H9 (cell line): ENCODE measurements at regions not wholly inside any gene's neighbourhood (a gene's known extent, or its start where the extent isn't known, plus 50 kb on each side); places are given as distances from the start of the nearest gene placed in this dataset.

Experiments
- DNase-seq: peaks from one replicate; pipeline ENCODE4 v3.0.0-alpha.2; 2017
- H2AFZ ChIP-seq: one replicate; pipeline ENCODE4 v1.6.1; 2013; ENCODE audit warnings: mild to moderate bottlenecking, low read length, control low read depth, moderate library complexity
- H2AK5ac ChIP-seq: 2 replicates; pipeline ENCODE4 v1.6.1; 2013; ENCODE audit warnings: low read length, control low read depth, mixed read lengths; ENCODE audit not compliant: insufficient read length
- H2BK120ac ChIP-seq: one replicate; pipeline ENCODE4 v1.6.1; 2013; ENCODE audit warnings: low read depth, mild to moderate bottlenecking, low read length, control low read depth, inconsistent platforms; ENCODE audit not compliant: poor library complexity, severe bottlenecking
- H2BK12ac ChIP-seq: 2 replicates; pipeline ENCODE4 v1.6.1; 2013; ENCODE audit warnings: low read length, control low read depth, mixed read lengths, low read depth; ENCODE audit not compliant: insufficient read length
- H2BK15ac ChIP-seq: 2 replicates; pipeline ENCODE4 v1.6.1; 2013; ENCODE audit warnings: low read depth, low read length, control low read depth
- H2BK20ac ChIP-seq: one replicate; pipeline ENCODE4 v1.6.1; 2013; ENCODE audit warnings: low read depth, mild to moderate bottlenecking, low read length, control low read depth, inconsistent platforms; ENCODE audit not compliant: poor library complexity, severe bottlenecking
- H2BK5ac ChIP-seq: 2 replicates; pipeline ENCODE4 v1.6.1; 2013; ENCODE audit warnings: low read length, control low read depth, mixed read lengths; ENCODE audit not compliant: insufficient read length
- H3K14ac ChIP-seq: 2 replicates; pipeline ENCODE4 v1.6.1; 2013; ENCODE audit warnings: low read length, control low read depth; ENCODE audit not compliant: insufficient read depth
- H3K18ac ChIP-seq: 2 replicates; pipeline ENCODE4 v1.6.1; 2013; ENCODE audit warnings: low read depth, mild to moderate bottlenecking, mixed read lengths, low read length, control low read depth; ENCODE audit not compliant: insufficient read length
- H3K23ac ChIP-seq: 2 replicates; pipeline ENCODE4 v1.6.1; 2013; ENCODE audit warnings: low read length, control low read depth, mixed read lengths, low read depth; ENCODE audit not compliant: insufficient read length
- H3K23me2 ChIP-seq: 2 replicates; pipeline ENCODE4 v1.6.1; 2013; ENCODE audit warnings: low read depth, mild to moderate bottlenecking, mixed read lengths, low read length, control low read depth; ENCODE audit not compliant: insufficient read length, poor library complexity, severe bottlenecking
- H3K27ac ChIP-seq: 2 replicates; pipeline ENCODE4 v1.5.1; 2013; ENCODE audit warnings: low read length, control low read depth, mixed read lengths, low read depth; ENCODE audit not compliant: insufficient read length
- H3K27me3 ChIP-seq: 2 replicates; pipeline ENCODE4 v1.6.1; 2013; ENCODE audit warnings: low read length, control low read depth, inconsistent platforms; ENCODE audit not compliant: insufficient read depth
- H3K4ac ChIP-seq: 2 replicates; pipeline ENCODE4 v1.6.1; 2013; ENCODE audit warnings: low read depth, mild to moderate bottlenecking, control low read depth, inconsistent platforms, low read length, moderate library complexity
- H3K4me1 ChIP-seq: 2 replicates; pipeline ENCODE4 v1.6.1; 2013; ENCODE audit warnings: low read length, control low read depth, inconsistent platforms; ENCODE audit not compliant: insufficient read depth
- H3K4me2 ChIP-seq: 2 replicates; pipeline ENCODE4 v1.6.1; 2013; ENCODE audit warnings: low read length, control low read depth, mixed read lengths; ENCODE audit not compliant: insufficient read length, insufficient read depth
- H3K56ac ChIP-seq: 2 replicates; pipeline ENCODE4 v1.6.1; 2013; ENCODE audit warnings: low read depth, mild to moderate bottlenecking, mixed read lengths, low read length, control low read depth; ENCODE audit not compliant: insufficient read length
- H3K79me1 ChIP-seq: 2 replicates; pipeline ENCODE4 v1.6.1; 2013; ENCODE audit warnings: low read depth, mild to moderate bottlenecking, moderate library complexity, low read length, control low read depth, inconsistent platforms; ENCODE audit not compliant: insufficient read depth, poor library complexity, severe bottlenecking
- H3K79me2 ChIP-seq: 2 replicates; pipeline ENCODE4 v1.6.1; 2013; ENCODE audit warnings: low read length, control low read depth, inconsistent platforms; ENCODE audit not compliant: insufficient read depth
- H3K9ac ChIP-seq: 2 replicates; pipeline ENCODE4 v1.6.1; 2013; ENCODE audit warnings: low read length, control low read depth, mixed read lengths; ENCODE audit not compliant: insufficient read length; ENCODE audit errors: extremely low read depth
- H3K9me3 ChIP-seq: one replicate; pipeline ENCODE4 v1.6.1; 2013; ENCODE audit warnings: low read depth, low read length, inconsistent platforms; ENCODE audit not compliant: control insufficient read depth
- H3T11ph ChIP-seq: one replicate; pipeline ENCODE4 v1.6.1; 2013; ENCODE audit warnings: mild to moderate bottlenecking, low read length, control low read depth, inconsistent platforms
- H4K20me1 ChIP-seq: one replicate; pipeline ENCODE4 v1.6.1; 2013; ENCODE audit not compliant: control insufficient read depth, insufficient read length, insufficient read depth
- H4K5ac ChIP-seq: 2 replicates; pipeline ENCODE4 v1.6.1; 2013; ENCODE audit warnings: low read depth, mild to moderate bottlenecking, mixed read lengths, low read length, control low read depth; ENCODE audit not compliant: insufficient read length
- H4K8ac ChIP-seq: replicated peaks from 2 replicates; pipeline ENCODE4 v1.6.1; 2013; ENCODE audit warnings: low read length, control low read depth, mixed read lengths, low read depth; ENCODE audit not compliant: insufficient read length
- H4K91ac ChIP-seq: 2 replicates; pipeline ENCODE4 v1.6.1; 2013; ENCODE audit warnings: low read depth, mild to moderate bottlenecking, moderate library complexity, mixed read lengths, low read length, control low read depth; ENCODE audit not compliant: insufficient read length
- H3K27ac Mint-ChIP-seq, 3 experiments: 2 replicates in 2 of 3; 3 replicates in 1 of 3; pipeline ENCODE4 v1.8.0; 2020 to 2021; ENCODE audit warnings: mixed read lengths in 3 of 3, mild to moderate bottlenecking in 1 of 3, moderate library complexity in 1 of 3
- H3K27me3 Mint-ChIP-seq: 2 replicates; pipeline ENCODE4 v1.8.0; 2021; ENCODE audit warnings: low read depth, mild to moderate bottlenecking, moderate library complexity, mixed read lengths
- H3K36me3 Mint-ChIP-seq, 3 experiments: 2 replicates in 2 of 3; 3 replicates in 1 of 3; pipeline ENCODE4 v1.8.0; 2020 to 2021; ENCODE audit warnings: low read depth in 3 of 3, mixed read lengths in 3 of 3; ENCODE audit not compliant: insufficient read depth in 1 of 3
- H3K4me1 Mint-ChIP-seq, 2 experiments: 2 replicates each; pipeline ENCODE4 v1.8.0; 2020; ENCODE audit warnings: mixed read lengths in 2 of 2
- H3K4me3 Mint-ChIP-seq, 2 experiments: 2 replicates in 1 of 2; 3 replicates in 1 of 2; pipeline ENCODE4 v1.8.0; 2020 to 2021; ENCODE audit warnings: mild to moderate bottlenecking in 2 of 2, mixed read lengths in 2 of 2, moderate library complexity in 1 of 2
- H3K9me3 Mint-ChIP-seq, 2 experiments: 2 replicates in 1 of 2; 3 replicates in 1 of 2; pipeline ENCODE4 v1.8.0; 2020; ENCODE audit warnings: mild to moderate bottlenecking in 2 of 2, mixed read lengths in 2 of 2, moderate library complexity in 1 of 2
- WGBS: extraction: QIAGEN DNeasy Blood & Tissue Kit; methylation state at CpG from one replicate; pipeline ENCODE4 v1.1.7; 2013; ENCODE audit warnings: missing lambda C conversion rate, low lambda C conversion rate, mixed read lengths; ENCODE audit not compliant: insufficient read length; ENCODE audit errors: extremely low coverage; 5-methylcytosine and 5-hydroxymethylcytosine counted together
- TF ChIP-seq, protein P1 (sequence below): fragments of 200-600 bp; sonication (generic); conservative IDR thresholded peaks from 3 replicates; pipeline ENCODE4 v1.8.0; 2021; ENCODE audit warnings: antibody characterized with exemption, mild to moderate bottlenecking

DNA sequence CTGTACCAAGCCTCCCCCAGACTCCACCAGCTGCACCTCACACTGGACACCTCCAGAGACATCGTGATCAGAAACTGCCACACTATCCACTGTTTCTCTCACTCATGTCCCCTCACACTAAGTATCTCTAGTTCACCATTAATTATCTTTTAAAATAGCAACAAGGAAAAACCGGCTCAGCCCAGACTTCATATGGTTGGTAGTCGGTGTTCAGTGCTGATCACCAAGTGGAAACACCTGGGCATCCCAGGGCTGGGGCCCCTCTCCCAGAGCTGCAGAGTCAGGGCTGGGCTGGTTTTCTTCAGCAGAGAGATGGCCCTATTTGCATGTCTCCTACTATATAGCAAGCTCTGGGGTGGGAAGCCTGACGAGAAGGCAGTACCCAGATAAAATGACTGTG, 1140.0 kb downstream of the TMEM121 start:
- WGBS = no CpG with 5 or more reads among the region's 4 CpGs
- Mint-ChIP-seq H3K36me3 (peaks cover 16 to 24% (median 19%) of the 10 kb centered on the region in 3 experiments), H3K9me3 (peaks cover 83 to 92% of the 10 kb centered on the region in 2 experiments)

More for the DNA sequence above, 1140.0 kb downstream of the TMEM121 start:
- H3K27me3 Mint-ChIP-seq = no peaks in the 10 kb centered on the region
- Histone ChIP-seq H3K14ac (no peak overlapping the region), H3K9ac (no peak overlapping the region), H3K27me3 (peaks cover 2% of the 10 kb centered on the region; the same call in 1 of the 2 replicates), H3K4ac (no peak overlapping the region), H3K56ac (no peak overlapping the region), H4K20me1 (no peaks in the 10 kb centered on the region), H2BK12ac (no peak overlapping the region), H3K27ac (no peak overlapping the region), H4K8ac (no peak overlapping the region), H3K79me1 (no peaks in the 10 kb centered on the region), H4K5ac (no peak overlapping the region), H3T11ph (no peak overlapping the region), H3K23me2 (no peaks in the 10 kb centered on the region), H2BK5ac (no peak overlapping the region), H2AFZ (no peak overlapping the region), H3K23ac (no peak overlapping the region), H2BK120ac (no peak overlapping the region), H2BK20ac (no peak overlapping the region), H2AK5ac (no peak overlapping the region), H3K9me3 (peaks cover 91% of the 10 kb centered on the region), H2BK15ac (no peak overlapping the region), H4K91ac (no peak overlapping the region), H3K4me1 (no peaks in the 10 kb centered on the region), H3K18ac (no peak overlapping the region), H3K4me2 (no peak overlapping the region), H3K79me2 (no peaks in the 10 kb centered on the region)
- TF ChIP-seq, protein P1, sequence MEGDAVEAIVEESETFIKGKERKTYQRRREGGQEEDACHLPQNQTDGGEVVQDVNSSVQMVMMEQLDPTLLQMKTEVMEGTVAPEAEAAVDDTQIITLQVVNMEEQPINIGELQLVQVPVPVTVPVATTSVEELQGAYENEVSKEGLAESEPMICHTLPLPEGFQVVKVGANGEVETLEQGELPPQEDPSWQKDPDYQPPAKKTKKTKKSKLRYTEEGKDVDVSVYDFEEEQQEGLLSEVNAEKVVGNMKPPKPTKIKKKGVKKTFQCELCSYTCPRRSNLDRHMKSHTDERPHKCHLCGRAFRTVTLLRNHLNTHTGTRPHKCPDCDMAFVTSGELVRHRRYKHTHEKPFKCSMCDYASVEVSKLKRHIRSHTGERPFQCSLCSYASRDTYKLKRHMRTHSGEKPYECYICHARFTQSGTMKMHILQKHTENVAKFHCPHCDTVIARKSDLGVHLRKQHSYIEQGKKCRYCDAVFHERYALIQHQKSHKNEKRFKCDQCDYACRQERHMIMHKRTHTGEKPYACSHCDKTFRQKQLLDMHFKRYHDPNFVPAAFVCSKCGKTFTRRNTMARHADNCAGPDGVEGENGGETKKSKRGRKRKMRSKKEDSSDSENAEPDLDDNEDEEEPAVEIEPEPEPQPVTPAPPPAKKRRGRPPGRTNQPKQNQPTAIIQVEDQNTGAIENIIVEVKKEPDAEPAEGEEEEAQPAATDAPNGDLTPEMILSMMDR = no peak
- no peaks in the 10 kb centered on the region for H3K4me1 Mint-ChIP-seq
- no peak overlapping the region for H3K27ac Mint-ChIP-seq
- H3K4me3 Mint-ChIP-seq = no peak overlapping the region
- DNase-seq = no peak
